A673 (cell line): ENCODE measurements at regions not wholly inside any gene's neighbourhood (a gene's known extent, or its start where the extent isn't known, plus 50 kb on each side); places are given as distances from the start of the nearest gene placed in this dataset.

ENCODE experiments used
- EZH2 ChIP-seq: fragments of 200-600 bp; sonication (generic); IDR thresholded peaks from 2 replicates; pipeline ENCODE4 v1.6.1; 2017; ENCODE audit warnings: borderline replicate concordance, low read depth, mild to moderate bottlenecking, mixed read lengths, antibody characterized with exemption, low read length; ENCODE audit not compliant: poor library complexity, severe bottlenecking
- TF ChIP-seq, protein P1 (sequence below): fragments of 300-800, 200-600 bp; sonication (generic); conservative IDR thresholded peaks from 2 replicates; pipeline ENCODE4 v1.5.1; 2017; ENCODE audit warnings: low read depth, mild to moderate bottlenecking, antibody characterized with exemption, low read length, moderate library complexity, mixed read lengths

DNA sequence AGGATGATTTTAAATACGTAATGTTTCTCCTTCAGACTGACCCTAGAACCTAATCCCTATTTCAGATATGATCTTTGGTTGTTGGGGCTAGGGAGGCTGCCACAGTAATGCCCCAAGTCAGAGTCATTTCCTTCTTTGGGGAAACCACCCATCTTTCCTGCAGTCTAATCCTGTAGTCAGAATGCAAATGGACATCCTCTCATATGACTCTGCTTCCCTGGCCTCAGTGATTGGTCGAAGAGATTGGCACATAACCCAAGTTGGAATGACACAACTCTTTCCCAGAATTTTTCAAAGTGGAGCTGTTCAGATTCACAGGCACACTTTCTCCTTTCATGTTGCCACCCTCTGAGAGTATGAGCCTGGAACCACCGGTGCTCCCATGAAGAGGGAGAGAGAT lies 58.8 kb upstream of the ZNF644 start:
- TF ChIP-seq, protein P1, sequence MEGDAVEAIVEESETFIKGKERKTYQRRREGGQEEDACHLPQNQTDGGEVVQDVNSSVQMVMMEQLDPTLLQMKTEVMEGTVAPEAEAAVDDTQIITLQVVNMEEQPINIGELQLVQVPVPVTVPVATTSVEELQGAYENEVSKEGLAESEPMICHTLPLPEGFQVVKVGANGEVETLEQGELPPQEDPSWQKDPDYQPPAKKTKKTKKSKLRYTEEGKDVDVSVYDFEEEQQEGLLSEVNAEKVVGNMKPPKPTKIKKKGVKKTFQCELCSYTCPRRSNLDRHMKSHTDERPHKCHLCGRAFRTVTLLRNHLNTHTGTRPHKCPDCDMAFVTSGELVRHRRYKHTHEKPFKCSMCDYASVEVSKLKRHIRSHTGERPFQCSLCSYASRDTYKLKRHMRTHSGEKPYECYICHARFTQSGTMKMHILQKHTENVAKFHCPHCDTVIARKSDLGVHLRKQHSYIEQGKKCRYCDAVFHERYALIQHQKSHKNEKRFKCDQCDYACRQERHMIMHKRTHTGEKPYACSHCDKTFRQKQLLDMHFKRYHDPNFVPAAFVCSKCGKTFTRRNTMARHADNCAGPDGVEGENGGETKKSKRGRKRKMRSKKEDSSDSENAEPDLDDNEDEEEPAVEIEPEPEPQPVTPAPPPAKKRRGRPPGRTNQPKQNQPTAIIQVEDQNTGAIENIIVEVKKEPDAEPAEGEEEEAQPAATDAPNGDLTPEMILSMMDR, result no peak
- TF ChIP-seq EZH2, result no peak
